ENCODE measurements at regions not wholly inside any gene's neighbourhood (a gene's known extent, or its start where the extent isn't known, plus 50 kb on each side); places are given as distances from the start of the nearest gene placed in this dataset.

- TF ChIP-seq EZH2 (IDR thresholded peaks at IDR 0.05; ENCODE audit: borderline replicate concordance, low read depth, low read length, severe bottlenecking), result no peak
- TF ChIP-seq, protein P1, sequence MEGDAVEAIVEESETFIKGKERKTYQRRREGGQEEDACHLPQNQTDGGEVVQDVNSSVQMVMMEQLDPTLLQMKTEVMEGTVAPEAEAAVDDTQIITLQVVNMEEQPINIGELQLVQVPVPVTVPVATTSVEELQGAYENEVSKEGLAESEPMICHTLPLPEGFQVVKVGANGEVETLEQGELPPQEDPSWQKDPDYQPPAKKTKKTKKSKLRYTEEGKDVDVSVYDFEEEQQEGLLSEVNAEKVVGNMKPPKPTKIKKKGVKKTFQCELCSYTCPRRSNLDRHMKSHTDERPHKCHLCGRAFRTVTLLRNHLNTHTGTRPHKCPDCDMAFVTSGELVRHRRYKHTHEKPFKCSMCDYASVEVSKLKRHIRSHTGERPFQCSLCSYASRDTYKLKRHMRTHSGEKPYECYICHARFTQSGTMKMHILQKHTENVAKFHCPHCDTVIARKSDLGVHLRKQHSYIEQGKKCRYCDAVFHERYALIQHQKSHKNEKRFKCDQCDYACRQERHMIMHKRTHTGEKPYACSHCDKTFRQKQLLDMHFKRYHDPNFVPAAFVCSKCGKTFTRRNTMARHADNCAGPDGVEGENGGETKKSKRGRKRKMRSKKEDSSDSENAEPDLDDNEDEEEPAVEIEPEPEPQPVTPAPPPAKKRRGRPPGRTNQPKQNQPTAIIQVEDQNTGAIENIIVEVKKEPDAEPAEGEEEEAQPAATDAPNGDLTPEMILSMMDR (IDR thresholded peaks at IDR 0.05; ENCODE audit: borderline replicate concordance, extremely low read depth, low read length, poor library complexity, severe bottlenecking), result no peak
Observed at GRCh38 chr20:48275286-48276020, 490.2 kb upstream of the SULF2 start.
